Stimulated activated naive CD8-positive, alpha-beta T cell treated with anti-CD3 and anti-CD28 coated beads, Interleukin-15, Interleukin-2, amounts not matched to agents 100 ng/mL and 50 ng/mL, for 24 hours (primary cell): ENCODE measurements at regions not wholly inside any gene's neighbourhood (a gene's known extent, or its start where the extent isn't known, plus 50 kb on each side); places are given as distances from the start of the nearest gene placed in this dataset.

Experiments
- H3K27ac Mint-ChIP-seq: one replicate; pipeline ENCODE4 v1.8.0; 2021; ENCODE audit warnings: mild to moderate bottlenecking, mixed read lengths
- H3K27me3 Mint-ChIP-seq: one replicate; pipeline ENCODE4 v1.8.0; 2021; ENCODE audit warnings: mixed read lengths
- H3K36me3 Mint-ChIP-seq: one replicate; pipeline ENCODE4 v1.8.0; 2021; ENCODE audit warnings: low read depth, mixed read lengths
- H3K4me1 Mint-ChIP-seq: one replicate; pipeline ENCODE4 v1.8.0; 2021; ENCODE audit warnings: low read depth, mixed read lengths
- H3K4me3 Mint-ChIP-seq: one replicate; pipeline ENCODE4 v1.8.0; 2021; ENCODE audit warnings: mild to moderate bottlenecking, mixed read lengths
- H3K9me3 Mint-ChIP-seq: one replicate; pipeline ENCODE4 v1.8.0; 2021; ENCODE audit warnings: mixed read lengths

GRCh38 chr6:149184523-149184922, 133.0 kb upstream of the TAB2 start:
- Mint-ChIP-seq H3K9me3 (peaks cover 32% of the 10 kb centered on the region), H3K4me3 (no peak overlapping the region), H3K27ac (no peak overlapping the region), H3K36me3 (no peaks in the 10 kb centered on the region), H3K4me1 (peaks cover 5% of the 10 kb centered on the region), H3K27me3 (no peaks in the 10 kb centered on the region)

GRCh38 chr6:149185799-149186357, 131.6 kb upstream of the TAB2 start:
- no peak overlapping the region for H3K27ac Mint-ChIP-seq
- peaks cover 32% of the 10 kb centered on the region for H3K9me3 Mint-ChIP-seq
- no peaks in the 10 kb centered on the region for H3K27me3 Mint-ChIP-seq
- peaks cover 15% of the 10 kb centered on the region for H3K4me1 Mint-ChIP-seq
- no peak overlapping the region for H3K4me3 Mint-ChIP-seq
- H3K36me3 Mint-ChIP-seq, result no peaks in the 10 kb centered on the region

GRCh38 chr6:149186873-149187272, 130.6 kb upstream of the TAB2 start:
- Mint-ChIP-seq H3K36me3 (no peaks in the 10 kb centered on the region), H3K9me3 (peaks cover 32% of the 10 kb centered on the region), H3K4me3 (no peak overlapping the region), H3K4me1 (peaks cover 20% of the 10 kb centered on the region), H3K27ac (no peak overlapping the region), H3K27me3 (no peaks in the 10 kb centered on the region)

- H3K36me3 Mint-ChIP-seq, result no peaks in the 10 kb centered on the region
- no peaks in the 10 kb centered on the region for H3K27me3 Mint-ChIP-seq
- H3K4me1 Mint-ChIP-seq, result peaks cover 24% of the 10 kb centered on the region
- no peak overlapping the region for H3K27ac Mint-ChIP-seq
- no peak overlapping the region for H3K4me3 Mint-ChIP-seq
- peaks cover 20% of the 10 kb centered on the region for H3K9me3 Mint-ChIP-seq
These were observed 127.2 kb upstream of the TAB2 start for GRCh38 chr6:149190224-149190831.

GRCh38 chr6:149194820-149195558, 122.5 kb upstream of the TAB2 start:
- Mint-ChIP-seq H3K4me1 (peaks cover 18% of the 10 kb centered on the region), H3K27me3 (no peaks in the 10 kb centered on the region), H3K4me3 (no peak overlapping the region), H3K36me3 (peaks cover 5% of the 10 kb centered on the region), H3K9me3 (peaks cover 5% of the 10 kb centered on the region), H3K27ac (peak overlapping the region; percentile 33)

- Mint-ChIP-seq H3K36me3 (peaks cover 5% of the 10 kb centered on the region), H3K27me3 (no peaks in the 10 kb centered on the region), H3K9me3 (peaks cover 6% of the 10 kb centered on the region), H3K4me3 (no peak overlapping the region), H3K4me1 (peaks cover 13% of the 10 kb centered on the region), H3K27ac (no peak overlapping the region)
These were observed 121.4 kb upstream of the TAB2 start for GRCh38 chr6:149196091-149196490.

GRCh38 chr6:149197482-149197881, 120.0 kb upstream of the TAB2 start:
- no peaks in the 10 kb centered on the region for H3K27me3 Mint-ChIP-seq
- peaks cover 8% of the 10 kb centered on the region for H3K9me3 Mint-ChIP-seq
- H3K4me3 Mint-ChIP-seq, result no peak overlapping the region
- H3K27ac Mint-ChIP-seq, result no peak overlapping the region
- peaks cover 5% of the 10 kb centered on the region for H3K36me3 Mint-ChIP-seq
- H3K4me1 Mint-ChIP-seq, result peaks cover 7% of the 10 kb centered on the region

GRCh38 chr6:149198265-149198664, 119.2 kb upstream of the TAB2 start:
- Mint-ChIP-seq H3K27me3 (no peaks in the 10 kb centered on the region), H3K4me3 (no peak overlapping the region), H3K36me3 (peaks cover 5% of the 10 kb centered on the region), H3K4me1 (peaks cover 15% of the 10 kb centered on the region), H3K27ac (no peak overlapping the region), H3K9me3 (peaks cover 8% of the 10 kb centered on the region)

GRCh38 chr6:149200282-149200945, 117.1 kb upstream of the TAB2 start:
- Mint-ChIP-seq H3K27me3 (no peaks in the 10 kb centered on the region), H3K4me1 (peaks cover 12% of the 10 kb centered on the region), H3K4me3 (no peak overlapping the region), H3K36me3 (peaks cover 5% of the 10 kb centered on the region), H3K27ac (no peak overlapping the region), H3K9me3 (peaks cover 8% of the 10 kb centered on the region)

GRCh38 chr6:149201068-149201655, 116.3 kb upstream of the TAB2 start:
- no peak overlapping the region for H3K4me3 Mint-ChIP-seq
- no peaks in the 10 kb centered on the region for H3K27me3 Mint-ChIP-seq
- peaks cover 5% of the 10 kb centered on the region for H3K36me3 Mint-ChIP-seq
- H3K27ac Mint-ChIP-seq, result no peak overlapping the region
- H3K4me1 Mint-ChIP-seq, result peaks cover 12% of the 10 kb centered on the region
- H3K9me3 Mint-ChIP-seq, result peaks cover 8% of the 10 kb centered on the region

- H3K9me3 Mint-ChIP-seq, result peaks cover 3% of the 10 kb centered on the region
- no peak overlapping the region for H3K27ac Mint-ChIP-seq
- no peak overlapping the region for H3K4me3 Mint-ChIP-seq
- H3K36me3 Mint-ChIP-seq, result no peaks in the 10 kb centered on the region
- H3K4me1 Mint-ChIP-seq, result peaks cover 12% of the 10 kb centered on the region
- no peaks in the 10 kb centered on the region for H3K27me3 Mint-ChIP-seq
These were observed 115.4 kb upstream of the TAB2 start for GRCh38 chr6:149202100-149202499.

- Mint-ChIP-seq H3K36me3 (no peaks in the 10 kb centered on the region), H3K4me1 (peaks cover 12% of the 10 kb centered on the region), H3K4me3 (no peak overlapping the region), H3K27ac (no peak overlapping the region), H3K9me3 (peaks cover 3% of the 10 kb centered on the region), H3K27me3 (no peaks in the 10 kb centered on the region)
These were observed 114.6 kb upstream of the TAB2 start for GRCh38 chr6:149202952-149203351.

- peaks cover 12% of the 10 kb centered on the region for H3K4me1 Mint-ChIP-seq
- no peak overlapping the region for H3K27ac Mint-ChIP-seq
- no peaks in the 10 kb centered on the region for H3K27me3 Mint-ChIP-seq
- H3K36me3 Mint-ChIP-seq, result no peaks in the 10 kb centered on the region
- peaks cover 3% of the 10 kb centered on the region for H3K9me3 Mint-ChIP-seq
- H3K4me3 Mint-ChIP-seq, result no peak overlapping the region
These were observed 114.0 kb upstream of the TAB2 start for GRCh38 chr6:149203509-149203908.

- no peaks in the 10 kb centered on the region for H3K36me3 Mint-ChIP-seq
- no peak overlapping the region for H3K4me3 Mint-ChIP-seq
- peaks cover 4% of the 10 kb centered on the region for H3K4me1 Mint-ChIP-seq
- H3K27ac Mint-ChIP-seq, result no peak overlapping the region
- H3K9me3 Mint-ChIP-seq, result no peaks in the 10 kb centered on the region
- H3K27me3 Mint-ChIP-seq, result no peaks in the 10 kb centered on the region
These were observed 109.3 kb upstream of the TAB2 start for GRCh38 chr6:149208134-149208601.
